GM21529 (cell line): ENCODE measurements at regions not wholly inside any gene's neighbourhood (a gene's known extent, or its start where the extent isn't known, plus 50 kb on each side); places are given as distances from the start of the nearest gene placed in this dataset.

Experiments
- ATAC-seq: cut with Tn5 transposase; IDR thresholded peaks from one replicate; pipeline ENCODE4 v1.9.1; 2021; ENCODE audit not compliant: unreplicated experiment

DNA sequence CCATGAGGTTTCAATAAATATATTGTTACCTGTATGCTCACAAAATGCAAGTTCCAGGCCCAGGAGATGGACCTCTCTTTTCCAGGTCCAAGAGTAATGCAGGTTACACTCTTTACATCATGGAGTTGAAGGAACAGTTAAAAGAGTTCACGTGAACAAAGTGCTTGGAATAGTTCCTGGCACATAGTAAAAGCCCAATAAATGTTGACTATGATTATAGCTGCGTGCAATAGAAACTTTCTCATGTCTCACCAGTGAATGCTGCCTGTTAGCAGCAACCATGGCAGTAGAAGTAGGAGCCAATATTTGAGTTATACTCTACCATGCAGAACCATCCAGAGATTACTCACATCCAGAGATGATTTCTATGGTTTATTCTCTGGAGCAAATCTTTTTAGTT lies 707.5 kb downstream of the DHX35 start:
- ATAC-seq: no peak

DNA sequence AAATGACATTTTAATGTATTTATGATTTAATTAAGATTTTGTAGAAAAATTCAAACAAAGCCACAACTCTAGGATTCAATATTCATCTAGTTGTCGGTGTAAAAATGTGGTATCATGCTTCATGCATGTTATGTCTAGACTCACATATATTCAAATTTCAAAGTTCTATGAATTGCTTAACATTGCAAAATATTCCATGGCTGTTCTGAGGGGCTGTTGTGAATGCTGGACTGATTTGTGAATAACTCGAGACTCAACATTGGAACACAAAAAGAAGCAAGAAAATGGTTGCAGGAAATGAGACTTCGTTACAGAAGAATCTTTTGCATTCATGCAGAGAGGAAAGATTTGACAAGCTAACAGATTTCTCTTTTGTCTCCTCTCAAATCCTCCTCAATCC lies 705.9 kb downstream of the DHX35 start:
- ATAC-seq: no peak

DNA sequence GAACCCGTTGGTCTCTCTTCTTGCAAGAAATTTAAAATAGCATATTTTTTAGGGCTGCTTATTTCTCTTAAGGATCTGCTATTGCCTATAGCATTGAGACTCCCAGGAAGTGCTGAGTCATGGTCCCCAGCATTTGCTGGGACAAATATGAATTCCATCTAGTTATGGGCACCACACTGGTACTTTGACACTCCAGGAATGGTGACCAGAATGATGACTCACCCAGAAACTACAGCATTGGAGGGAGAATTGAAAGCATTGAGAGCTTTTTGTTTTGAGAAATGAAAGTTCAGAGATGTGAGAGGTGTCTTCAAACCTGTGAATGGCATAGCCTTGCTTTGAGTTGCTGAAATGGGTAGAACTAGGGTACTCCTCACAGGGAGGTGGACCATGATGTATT lies 699.7 kb downstream of the DHX35 start:
- ATAC-seq: no peak

DNA sequence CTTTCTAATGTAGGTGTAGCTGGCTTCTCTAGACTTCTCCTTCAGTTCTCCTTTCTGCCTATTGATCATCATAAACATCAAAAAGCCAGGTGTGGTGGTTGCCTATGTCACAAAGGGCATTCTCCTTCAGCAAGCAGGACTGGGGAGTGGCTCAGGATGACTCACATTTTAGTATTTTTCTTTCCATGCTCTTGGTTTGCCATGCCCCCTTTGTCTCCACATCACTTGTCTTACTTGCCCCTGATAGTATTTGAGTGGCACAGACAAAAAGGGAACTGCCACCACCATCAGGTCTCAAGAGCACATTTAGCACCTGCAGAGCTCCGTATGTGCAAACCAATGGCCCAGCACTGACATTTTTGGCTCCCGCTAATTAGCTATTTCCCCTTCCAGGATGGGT lies 698.8 kb downstream of the DHX35 start:
- ATAC-seq: no peak

DNA sequence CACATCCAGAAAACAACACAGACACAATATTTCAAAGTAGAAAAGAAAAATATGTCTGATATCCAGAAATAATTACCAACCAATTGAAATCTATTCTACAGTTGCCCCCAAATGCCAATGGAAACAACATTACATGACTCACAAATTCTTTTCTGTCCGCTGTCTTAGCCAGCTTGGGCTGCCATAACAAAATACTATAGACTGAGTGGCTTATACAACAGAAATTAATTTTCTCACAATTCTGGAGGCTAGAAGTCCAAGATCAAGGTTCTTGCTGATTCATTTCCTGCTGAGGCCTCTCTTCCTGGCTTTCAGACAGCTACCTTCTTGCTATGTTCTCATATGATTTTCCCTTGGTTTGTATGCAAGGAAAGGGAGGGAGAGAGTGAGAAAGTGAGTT lies 698.1 kb downstream of the DHX35 start:
- ATAC-seq: no peak

DNA sequence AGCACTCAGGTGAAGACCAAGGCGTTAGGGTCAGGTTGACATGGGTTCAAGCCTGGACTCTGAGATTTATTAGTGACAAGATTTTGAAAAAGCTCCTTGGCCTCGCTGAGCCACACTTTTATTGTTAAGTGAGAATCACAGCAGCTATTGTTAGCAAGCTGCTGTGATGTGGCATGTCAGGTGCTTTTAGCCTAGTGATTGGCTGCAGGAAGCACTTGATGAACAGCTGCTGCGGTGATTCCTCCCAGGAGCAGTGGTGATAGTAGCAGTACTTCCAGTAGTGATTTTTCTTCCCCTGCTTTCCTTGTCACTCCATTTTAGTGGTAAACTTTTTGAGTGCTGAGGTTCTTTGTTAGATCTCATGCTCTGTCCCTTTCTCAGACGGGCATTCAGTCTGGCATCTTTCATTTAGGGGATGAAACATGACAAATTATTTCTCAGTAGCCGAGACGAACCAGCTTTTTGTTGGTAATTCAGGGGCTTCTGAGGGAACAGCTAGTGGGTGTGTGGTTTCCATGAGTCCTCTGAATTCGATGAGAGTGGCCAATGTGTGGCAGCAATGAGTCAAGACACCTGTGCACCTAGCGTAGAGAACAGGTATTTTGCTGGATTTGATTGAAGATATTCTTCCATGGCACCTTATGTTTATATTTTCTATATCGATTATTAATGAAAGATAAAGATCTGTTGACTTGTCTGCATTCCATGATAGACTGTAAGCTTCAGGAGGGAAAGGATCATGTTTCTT lies 696.7 kb downstream of the DHX35 start:
- no peak for ATAC-seq

DNA sequence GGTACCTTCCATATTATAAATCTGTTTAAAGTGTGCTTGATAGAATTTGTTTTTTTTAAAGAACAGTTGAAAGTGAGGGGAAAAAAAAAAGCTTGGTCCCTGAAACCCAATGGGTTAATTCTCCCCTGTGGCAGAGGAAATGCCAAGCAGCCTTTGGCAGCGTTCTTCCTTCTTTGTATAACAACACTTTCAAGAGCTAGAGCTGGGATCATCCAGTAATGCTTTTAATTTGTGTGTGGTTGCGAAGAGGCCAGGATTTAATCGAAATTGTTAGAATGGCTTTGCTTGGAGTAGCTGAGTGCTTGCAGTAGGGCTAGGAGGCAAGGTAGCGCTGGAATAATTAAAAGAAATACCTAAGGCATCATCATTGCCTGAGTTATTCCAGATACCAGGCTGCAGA lies 692.0 kb downstream of the DHX35 start:
- ATAC-seq: no peak

DNA sequence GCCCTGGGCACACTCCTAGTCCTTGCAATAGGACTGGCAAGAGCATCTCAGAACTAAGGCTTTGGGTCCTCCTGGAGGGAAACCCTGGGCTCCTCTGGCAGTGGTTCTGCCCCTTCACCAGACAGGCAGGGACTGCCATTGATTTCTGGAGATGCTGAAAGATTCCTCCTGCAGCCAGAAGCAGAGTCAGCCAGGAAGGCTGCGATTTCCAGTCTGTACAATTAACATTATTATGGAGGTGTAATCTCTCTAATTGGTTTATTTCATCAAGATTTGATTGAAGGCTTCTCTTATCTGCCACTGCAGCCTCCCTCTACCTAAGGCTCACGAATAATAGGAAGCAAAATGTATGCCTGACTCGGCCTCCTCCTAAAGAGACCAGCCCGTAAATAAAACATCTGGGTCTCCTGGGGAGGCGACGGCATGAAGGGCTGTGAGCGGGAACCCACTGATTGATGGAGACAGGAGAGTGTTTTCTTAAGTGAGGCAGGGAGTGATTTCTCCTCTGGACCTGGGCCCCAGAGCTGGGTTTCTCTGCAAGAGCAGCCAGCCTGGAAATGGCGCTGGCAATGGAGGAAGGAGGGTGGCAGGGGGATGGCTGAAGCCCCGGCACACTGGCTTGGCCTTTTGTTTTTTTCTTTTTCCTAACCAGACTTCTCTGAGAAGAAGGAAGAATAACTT lies 689.6 kb downstream of the DHX35 start:
- no peak for ATAC-seq

DNA sequence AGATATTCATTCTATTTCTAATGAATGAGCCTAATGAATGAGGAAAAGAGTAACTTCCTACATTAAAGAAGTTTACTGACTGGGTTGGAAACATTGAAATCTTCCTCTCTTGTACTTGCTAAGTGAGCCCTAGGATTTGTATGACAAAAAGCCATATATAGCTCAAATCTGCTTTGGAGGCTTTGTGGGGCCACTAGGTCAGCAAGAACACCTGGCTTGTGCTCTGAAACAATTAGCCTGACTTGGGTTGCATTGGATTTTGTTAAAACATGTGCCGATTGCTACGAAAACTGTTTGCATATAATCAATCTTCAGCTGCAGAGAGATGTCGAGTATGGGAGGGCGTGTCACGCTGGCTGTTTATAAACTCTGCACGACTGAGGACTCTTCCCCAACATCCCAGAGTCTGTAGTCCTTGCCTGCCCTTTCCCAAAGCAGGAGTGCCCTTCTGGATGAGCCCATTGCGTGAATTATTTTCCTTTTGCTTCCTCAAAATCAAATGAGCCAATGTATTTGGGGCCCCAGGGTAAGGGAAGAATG lies 684.8 kb downstream of the DHX35 start:
- ATAC-seq: no peak

DNA sequence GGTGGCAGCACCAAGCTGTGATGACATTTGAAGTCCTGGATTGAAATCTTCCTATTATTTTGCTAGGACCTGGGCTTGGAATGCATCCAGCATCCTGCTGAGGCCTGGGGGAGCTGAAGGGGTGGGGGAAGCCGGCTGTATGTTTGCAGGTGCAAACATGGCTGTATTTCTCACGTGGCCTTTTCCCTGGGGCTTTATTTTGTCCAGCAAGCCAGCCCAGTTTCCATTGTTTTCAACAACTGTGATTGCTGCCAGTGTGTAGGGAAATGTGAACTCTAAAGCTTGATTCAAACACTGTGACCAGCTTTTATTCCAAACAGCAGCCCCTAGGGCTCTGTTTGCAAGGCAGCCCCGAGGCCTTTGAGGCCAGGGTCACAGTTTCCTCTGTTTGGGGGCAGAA lies 683.0 kb downstream of the DHX35 start:
- no peak for ATAC-seq

DNA sequence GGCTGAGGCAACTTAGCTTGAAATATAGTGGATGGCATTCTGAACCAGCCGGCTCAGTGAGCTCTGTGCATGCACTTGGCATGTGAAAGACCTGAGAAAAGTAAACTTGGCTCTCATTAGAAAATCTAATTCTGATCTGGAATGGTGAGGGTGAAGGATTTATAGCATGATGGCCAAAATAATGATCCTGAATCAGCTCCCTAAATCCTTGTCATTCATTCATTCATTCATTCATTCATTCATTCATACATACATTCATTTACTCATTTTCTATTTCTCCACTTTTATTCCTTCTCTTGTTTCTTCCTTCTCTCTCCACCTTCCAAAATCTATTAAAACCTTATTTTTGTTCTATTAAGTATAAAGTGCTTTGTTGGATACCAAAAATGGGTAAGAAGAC lies 681.1 kb downstream of the DHX35 start:
- no peak for ATAC-seq

DNA sequence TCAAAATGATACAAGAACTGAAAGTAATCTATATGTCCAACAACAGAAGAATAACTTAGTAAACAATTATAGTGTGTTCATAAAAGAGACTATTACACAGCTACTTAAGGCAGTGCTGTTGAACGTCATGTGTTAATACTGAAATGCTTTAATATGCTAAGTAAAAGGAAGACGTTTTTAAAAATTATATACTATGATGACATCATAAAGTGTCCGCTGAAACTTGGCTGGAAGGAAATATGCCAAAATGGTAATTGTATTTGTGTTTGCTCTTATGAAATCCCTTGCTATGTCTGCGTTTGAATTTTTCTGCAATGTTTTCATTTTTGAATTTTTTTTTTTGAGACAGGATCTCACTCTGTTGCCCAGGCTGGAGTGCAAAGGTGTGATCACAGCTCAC lies 679.3 kb downstream of the DHX35 start:
- ATAC-seq: no peak

DNA sequence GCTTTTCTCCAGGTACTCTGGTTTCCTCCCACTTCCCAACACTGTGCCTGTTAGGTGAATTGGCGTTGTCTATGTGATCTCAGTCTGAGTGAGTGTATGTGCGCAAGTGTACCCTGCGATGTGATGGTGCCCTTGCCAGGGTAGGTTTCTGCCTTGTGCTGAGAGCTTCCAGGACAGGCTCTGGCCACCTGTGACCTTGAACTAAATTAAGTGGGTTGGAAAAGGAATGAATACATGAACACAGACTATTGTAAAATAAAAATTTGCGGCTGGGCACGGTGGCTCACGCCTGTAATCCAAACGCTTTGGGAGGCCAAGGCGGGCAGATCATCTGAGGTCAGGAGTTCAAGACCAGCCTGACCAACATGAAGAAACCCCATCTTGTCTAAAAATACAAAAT lies 678.0 kb downstream of the DHX35 start:
- no peak for ATAC-seq

DNA sequence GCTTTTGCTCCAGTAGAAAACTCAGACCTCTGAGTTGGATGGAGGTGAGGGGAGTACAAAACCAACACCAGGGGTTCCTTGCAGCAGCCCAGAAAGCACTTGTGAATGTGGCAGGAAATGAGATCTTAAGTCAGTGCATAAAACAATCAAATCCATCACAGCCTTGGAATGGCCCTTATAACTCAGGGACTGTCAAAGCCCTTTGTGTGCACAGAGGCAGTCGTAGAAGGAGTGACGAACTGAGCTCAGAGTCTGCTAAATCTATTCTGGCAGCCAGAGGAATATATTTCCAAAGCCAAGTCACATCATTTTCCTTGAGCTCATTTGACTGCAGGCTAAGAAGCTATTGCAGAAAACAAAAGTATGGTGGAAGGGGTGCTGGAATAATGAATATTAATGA lies 676.6 kb downstream of the DHX35 start:
- no peak for ATAC-seq

DNA sequence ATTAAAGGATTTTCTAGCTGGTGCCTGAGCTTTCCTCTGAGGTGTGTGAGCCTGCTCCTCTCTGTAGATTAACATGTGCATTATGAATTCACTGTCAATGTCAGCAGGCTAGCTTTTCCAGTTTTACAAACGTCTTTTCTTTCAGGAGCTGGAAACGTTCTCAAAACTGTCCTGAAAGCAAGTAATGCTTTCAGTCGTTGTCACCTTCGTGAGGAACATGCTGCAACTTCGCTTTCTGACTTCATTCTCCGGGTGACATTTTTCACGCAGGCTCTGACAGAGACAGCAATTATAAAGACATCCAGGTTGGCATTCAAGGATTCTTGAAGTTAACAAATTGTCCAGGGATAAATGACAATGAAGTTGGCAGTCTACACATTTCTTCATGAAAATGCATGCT lies 671.5 kb downstream of the DHX35 start:
- ATAC-seq: no peak

DNA sequence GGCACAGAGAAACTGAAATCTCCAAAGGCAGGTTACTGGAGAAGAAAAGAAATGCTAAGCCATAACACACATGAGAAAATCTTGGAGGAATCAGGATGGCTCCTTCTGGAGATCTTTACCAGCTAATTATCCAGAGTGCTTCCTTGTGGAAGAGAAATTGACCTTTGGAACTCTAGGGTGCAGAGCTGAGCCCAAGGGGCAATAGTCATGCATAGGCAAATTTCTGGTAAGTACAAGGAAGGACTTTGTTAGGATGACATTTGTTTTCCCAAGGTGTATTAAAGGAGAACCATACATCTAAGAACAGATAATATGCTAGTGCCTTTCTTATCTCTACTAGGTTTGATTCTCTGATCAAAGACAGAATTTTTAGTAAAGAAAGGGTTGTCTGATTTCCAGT lies 670.6 kb downstream of the DHX35 start:
- no peak for ATAC-seq

DNA sequence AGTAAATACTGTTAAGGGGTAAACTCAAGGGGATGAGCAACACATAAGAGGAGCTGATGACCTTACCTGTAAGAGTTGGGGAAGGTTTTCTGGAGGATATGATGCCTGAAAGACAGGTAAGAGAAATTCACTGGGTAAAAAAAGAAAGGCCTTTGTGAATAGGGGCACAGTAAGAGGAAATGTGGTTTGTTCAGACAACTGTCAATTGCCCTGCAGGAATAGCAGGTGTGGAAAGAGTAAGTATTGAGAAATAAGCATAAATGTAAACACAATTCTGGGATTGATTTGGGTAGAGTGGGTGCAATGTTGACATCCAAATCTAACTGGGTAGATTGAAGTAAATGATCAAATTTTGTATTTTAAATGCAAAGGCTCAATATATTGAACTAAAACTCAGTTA lies 670.0 kb downstream of the DHX35 start:
- ATAC-seq: no peak

DNA sequence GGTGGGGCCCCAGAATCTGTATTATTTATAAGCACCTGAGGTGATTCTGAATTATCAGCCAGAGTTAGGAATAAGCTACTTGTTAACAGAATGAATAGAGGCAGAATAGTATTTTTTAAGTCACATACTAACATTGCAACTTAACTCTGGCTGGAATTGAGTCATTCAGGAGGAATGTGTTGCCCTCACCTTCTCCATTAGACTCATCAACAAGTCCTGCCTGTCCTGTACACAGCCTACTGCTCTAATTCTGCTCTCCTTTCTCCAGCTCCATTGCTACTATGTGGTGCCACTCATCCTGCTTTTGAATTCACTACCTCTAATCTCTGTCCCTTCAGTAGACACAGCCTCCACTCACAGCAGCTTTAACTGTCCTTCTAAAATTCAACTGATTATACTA lies 669.4 kb downstream of the DHX35 start:
- no peak for ATAC-seq

DNA sequence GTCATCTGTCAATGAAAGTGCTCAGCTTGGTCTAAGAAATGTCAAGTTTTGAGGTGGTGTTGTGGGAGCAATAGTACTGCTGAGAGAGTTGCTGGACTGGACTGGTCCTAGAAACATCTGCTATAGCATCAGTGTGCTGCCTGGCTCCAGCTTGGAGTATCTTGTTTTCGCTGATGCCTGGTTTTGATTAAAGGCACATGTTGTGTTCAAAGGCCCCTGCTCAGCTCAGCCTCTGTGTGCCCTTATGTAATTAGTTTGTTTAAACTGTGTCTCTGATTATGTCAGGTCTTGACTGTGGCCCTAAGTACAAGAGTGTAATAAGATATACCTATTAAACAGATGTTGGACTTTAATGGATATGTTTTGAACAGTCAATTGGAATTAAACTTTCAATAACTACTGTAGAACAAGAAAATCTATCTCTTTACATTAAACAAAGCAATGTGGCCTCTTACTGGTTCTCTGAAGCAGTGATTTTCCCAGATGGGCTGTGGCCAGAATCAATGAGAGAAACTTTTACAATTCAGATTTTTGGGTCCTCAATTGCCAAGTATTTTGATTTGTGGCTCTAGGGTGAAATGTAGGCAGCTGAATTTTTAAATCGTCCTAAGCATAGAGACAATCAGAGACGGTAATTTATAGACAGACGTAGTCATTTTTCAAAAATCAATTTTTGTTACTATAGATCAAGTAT lies 668.2 kb downstream of the DHX35 start:
- no peak for ATAC-seq

DNA sequence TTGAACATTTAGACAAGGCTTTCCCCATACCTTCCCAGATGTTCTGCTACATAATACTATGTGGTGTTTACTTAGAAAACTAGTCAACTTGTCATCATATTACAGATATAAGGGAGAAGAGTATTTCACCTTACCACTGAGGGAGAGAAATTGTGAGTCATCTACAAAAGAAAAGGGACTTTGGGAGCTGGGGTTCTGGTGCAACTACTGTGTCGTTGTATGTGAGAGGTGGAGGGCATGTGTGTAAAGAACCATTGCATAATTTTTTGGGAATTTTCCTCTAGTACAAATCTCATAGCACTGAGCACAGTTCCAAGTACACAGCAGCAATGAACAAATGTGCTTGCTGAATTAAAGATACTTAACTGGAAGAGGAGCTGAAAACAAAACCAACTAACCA lies 665.6 kb downstream of the DHX35 start:
- ATAC-seq: no peak

DNA sequence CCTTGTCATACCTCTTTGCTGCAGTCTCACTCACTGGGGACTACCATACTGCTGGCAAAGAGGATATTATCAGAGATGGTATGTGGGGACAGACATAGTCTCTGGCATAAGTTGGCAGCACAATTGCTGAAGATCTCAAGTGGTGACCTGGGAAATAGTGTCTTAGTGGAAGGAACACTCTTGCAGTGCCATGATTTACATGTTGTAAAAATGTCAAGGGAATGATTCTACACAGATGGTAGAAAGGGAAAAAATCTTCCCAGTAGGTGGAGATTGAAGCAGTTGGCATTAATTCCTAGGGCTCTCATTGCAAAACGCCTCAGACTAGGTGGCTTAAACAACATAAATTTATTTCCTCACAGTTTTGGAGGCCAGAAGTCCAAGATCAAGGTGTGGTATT lies 662.2 kb downstream of the DHX35 start:
- no peak for ATAC-seq

DNA sequence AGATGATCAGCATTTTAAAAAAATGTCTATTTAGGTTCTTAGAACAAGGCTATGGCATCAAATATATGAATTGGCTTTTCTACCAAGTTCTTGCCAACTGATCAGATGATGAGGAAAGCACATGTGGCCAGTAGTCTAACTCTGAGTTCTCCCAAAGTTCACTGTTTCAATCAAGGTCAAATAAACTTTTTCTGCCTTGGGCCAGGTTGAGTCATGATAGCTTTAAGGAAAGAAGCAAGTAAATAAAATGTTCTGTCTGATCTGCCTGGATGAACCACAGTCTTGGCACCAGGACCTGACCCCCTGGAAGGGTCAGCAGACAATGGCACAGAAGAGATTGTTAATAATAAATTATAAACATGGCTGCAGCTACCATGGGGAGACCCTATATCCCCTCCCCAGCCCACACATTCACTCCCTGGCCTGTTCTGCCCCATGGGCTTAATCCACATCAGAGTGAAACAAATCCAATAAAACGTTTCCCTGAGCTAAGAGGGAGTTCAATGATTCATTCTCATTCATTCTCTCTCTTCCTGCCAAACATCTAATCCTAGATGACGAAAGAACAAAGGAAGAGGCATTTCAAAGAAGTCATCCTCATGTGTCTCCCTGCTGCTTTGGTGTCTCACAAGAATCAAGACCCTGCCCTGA lies 661.6 kb downstream of the DHX35 start:
- ATAC-seq: no peak
